22Rv1 (cell line): ENCODE measurements at regions not wholly inside any gene's neighbourhood (a gene's known extent, or its start where the extent isn't known, plus 50 kb on each side); places are given as distances from the start of the nearest gene placed in this dataset.

Experiments used
- CTCF ChIP-seq: fragments of 450-650 bp; IDR thresholded peaks from 2 replicates; pipeline ENCODE4 v1.5.1; 2017; ENCODE audit warnings: mild to moderate bottlenecking
- ZFX ChIP-seq: fragments of 450-650 bp; IDR thresholded peaks from 2 replicates; pipeline ENCODE4 v1.6.1; 2017; ENCODE audit warnings: antibody characterized with exemption, borderline replicate concordance

- no peak for TF ChIP-seq CTCF
- no peak for TF ChIP-seq ZFX
These were observed 1949.7 kb upstream of the PRR20A start for GRCh38 chr13:55190996-55191395.
